IMR-90 (cell line): ENCODE measurements at regions not wholly inside any gene's neighbourhood (a gene's known extent, or its start where the extent isn't known, plus 50 kb on each side); places are given as distances from the start of the nearest gene placed in this dataset.

Source experiments
- BHLHE40 ChIP-seq: fragments of 150-350 bp; IDR thresholded peaks from 2 replicates; pipeline ENCODE4 v1.6.1; 2016; ENCODE audit warnings: mild to moderate bottlenecking, low read depth, low read length
- CHD1 ChIP-seq: IDR thresholded peaks from 2 replicates; pipeline ENCODE4 v1.6.1; 2012; ENCODE audit warnings: low read depth, low read length, improper control_type of control experiment
- CTCF ChIP-seq: conservative IDR thresholded peaks from 2 replicates; pipeline ENCODE4 v1.5.1; 2012; ENCODE audit warnings: mild to moderate bottlenecking, low read depth, low read length, improper control_type of control experiment
- ELK1 ChIP-seq: fragments of 150-350 bp; IDR thresholded peaks from 2 replicates; pipeline ENCODE4 v1.6.1; 2016; ENCODE audit warnings: low read depth, mild to moderate bottlenecking, low read length, moderate library complexity, borderline replicate concordance
- FOS ChIP-seq: fragments of 150-350 bp; IDR thresholded peaks from 2 replicates; pipeline ENCODE4 v1.6.1; 2016; ENCODE audit warnings: low read depth, low read length
- MAFK ChIP-seq: IDR thresholded peaks from 2 replicates; pipeline ENCODE4 v1.6.1; 2012; ENCODE audit warnings: low read depth, low read length, improper control_type of control experiment
- MAZ ChIP-seq: IDR thresholded peaks from 2 replicates; pipeline ENCODE4 v1.6.1; 2012; ENCODE audit warnings: low read depth, mild to moderate bottlenecking, low read length, improper control_type of control experiment, moderate library complexity, borderline replicate concordance
- MXI1 ChIP-seq: IDR thresholded peaks from 2 replicates; pipeline ENCODE4 v1.6.1; 2012; ENCODE audit warnings: low read depth, mild to moderate bottlenecking, low read length, moderate library complexity, borderline replicate concordance
- POLR2A ChIP-seq: IDR thresholded peaks from 2 replicates; pipeline ENCODE4 v1.6.1; 2012; ENCODE audit warnings: mild to moderate bottlenecking, low read depth, low read length
- RAD21 ChIP-seq: IDR thresholded peaks from 2 replicates; pipeline ENCODE4 v1.6.1; 2012; ENCODE audit warnings: low read length, improper control_type of control experiment
- RCOR1 ChIP-seq: IDR thresholded peaks from 2 replicates; pipeline ENCODE4 v1.6.1; 2012; ENCODE audit warnings: mild to moderate bottlenecking, low read length, improper control_type of control experiment; ENCODE audit not compliant: insufficient replicate concordance
- RFX5 ChIP-seq: IDR thresholded peaks from 2 replicates; pipeline ENCODE4 v1.8.0; 2012; ENCODE audit warnings: low read depth, mild to moderate bottlenecking, low read length, moderate library complexity
- SMC3 ChIP-seq: fragments of 150-350 bp; IDR thresholded peaks from 2 replicates; pipeline ENCODE4 v1.6.1; 2016; ENCODE audit warnings: low read depth, mild to moderate bottlenecking, antibody characterized with exemption, low read length, moderate library complexity

- TF ChIP-seq CTCF (no peak), RAD21 (no peak), RCOR1 (no peak), POLR2A (no peak), MAZ (no peak), BHLHE40 (no peak), SMC3 (no peak), RFX5 (no peak), MAFK (no peak), ELK1 (no peak), FOS (no peak), CHD1 (no peak), MXI1 (no peak)
Measured at GRCh38 chr2:152280780-152281179, 54.2 kb upstream of the FMNL2 start.
